ENCODE measurements at regions not wholly inside any gene's neighbourhood (a gene's known extent, or its start where the extent isn't known, plus 50 kb on each side); places are given as distances from the start of the nearest gene placed in this dataset.
"Not testable (repeated sequence)": the region's sequence is repeated elsewhere in the genome, so short reads cannot be mapped to it uniquely, and the experiment has no call there.

GRCh38 chr17:77841742-77842527 is 116.6 kb upstream of the TNRC6C start:
- peaks cover 6% of the 10 kb centered on the region for H3K4me1 ChIP-seq (ENCODE audit: low read length)
- H3K36me3 ChIP-seq (replicated peaks; ENCODE audit: low read depth, low read length): no peaks in the 10 kb centered on the region
- TF ChIP-seq EZH2phosphoT487 (IDR thresholded peaks at IDR 0.05; ENCODE audit: low read depth) (no peak), CTCF (IDR thresholded peaks at IDR 0.05; ENCODE audit: low read depth, low read length) (no peak)
- no peaks in the 10 kb centered on the region for H3K79me2 ChIP-seq (ENCODE audit: low read length)
- peaks cover 46% of the 10 kb centered on the region for H3K27me3 ChIP-seq (ENCODE audit: low read depth, low read length)
- H4K20me1 ChIP-seq (ENCODE audit: insufficient read depth, low read length): no peaks in the 10 kb centered on the region
- no peak overlapping the region for H2AFZ ChIP-seq (ENCODE audit: low read depth, low read length)
- no peak overlapping the region for H3K27ac ChIP-seq (ENCODE audit: low read length)
- no peaks in the 10 kb centered on the region for H3K9me3 ChIP-seq (ENCODE audit: insufficient read depth, low read length)
- no peak overlapping the region for H3K9ac ChIP-seq (ENCODE audit: low read length)
- no peak overlapping the region for H3K4me2 ChIP-seq (ENCODE audit: low read length)
- no peak overlapping the region for H3K4me3 ChIP-seq (ENCODE audit: low read length)

- H4K20me1 ChIP-seq (ENCODE audit: insufficient read depth, low read length): no peaks in the 10 kb centered on the region
- H3K36me3 ChIP-seq (replicated peaks; ENCODE audit: low read depth, low read length): no peaks in the 10 kb centered on the region
- peaks cover 46% of the 10 kb centered on the region for H3K27me3 ChIP-seq (ENCODE audit: low read depth, low read length)
- no peak overlapping the region for H3K27ac ChIP-seq (ENCODE audit: low read length)
- no peak overlapping the region for H3K4me3 ChIP-seq (ENCODE audit: low read length)
- no peaks in the 10 kb centered on the region for H3K9me3 ChIP-seq (ENCODE audit: insufficient read depth, low read length)
- peaks cover 6% of the 10 kb centered on the region for H3K4me1 ChIP-seq (ENCODE audit: low read length)
- TF ChIP-seq EZH2phosphoT487 (IDR thresholded peaks at IDR 0.05; ENCODE audit: low read depth) (no peak), CTCF (IDR thresholded peaks at IDR 0.05; ENCODE audit: low read depth, low read length) (no peak)
- H3K9ac ChIP-seq (ENCODE audit: low read length): no peak overlapping the region
- no peak overlapping the region for H3K4me2 ChIP-seq (ENCODE audit: low read length)
- no peaks in the 10 kb centered on the region for H3K79me2 ChIP-seq (ENCODE audit: low read length)
- H2AFZ ChIP-seq (ENCODE audit: low read depth, low read length): no peak overlapping the region
Measured at GRCh38 chr17:77842528-77843147, 115.9 kb upstream of the TNRC6C start.

- H3K4me1 ChIP-seq (ENCODE audit: low read length); H3K36me3 ChIP-seq (replicated peaks; ENCODE audit: low read depth, low read length); H3K4me3 ChIP-seq (ENCODE audit: low read length); H3K9me3 ChIP-seq (ENCODE audit: insufficient read depth, low read length); H4K20me1 ChIP-seq (ENCODE audit: insufficient read depth, low read length); H3K27ac ChIP-seq (ENCODE audit: low read length); H3K4me2 ChIP-seq (ENCODE audit: low read length); H3K79me2 ChIP-seq (ENCODE audit: low read length); H2AFZ ChIP-seq (ENCODE audit: low read depth, low read length); H3K9ac ChIP-seq (ENCODE audit: low read length): not testable (repeated sequence)
- H3K27me3 ChIP-seq (ENCODE audit: low read depth, low read length): peaks cover 46% of the 10 kb centered on the region
Measured at GRCh38 chr17:77843255-77843895, 115.1 kb upstream of the TNRC6C start.

- H4K20me1 ChIP-seq (ENCODE audit: insufficient read depth, low read length): no peaks in the 10 kb centered on the region
- no peak overlapping the region for H2AFZ ChIP-seq (ENCODE audit: low read depth, low read length)
- no peak overlapping the region for H3K4me3 ChIP-seq (ENCODE audit: low read length)
- no peak overlapping the region for H3K27ac ChIP-seq (ENCODE audit: low read length)
- H3K9me3 ChIP-seq (ENCODE audit: insufficient read depth, low read length): no peaks in the 10 kb centered on the region
- H3K9ac ChIP-seq (ENCODE audit: low read length): no peak overlapping the region
- peaks cover 6% of the 10 kb centered on the region for H3K4me1 ChIP-seq (ENCODE audit: low read length)
- H3K36me3 ChIP-seq (replicated peaks; ENCODE audit: low read depth, low read length): no peaks in the 10 kb centered on the region
- H3K4me2 ChIP-seq (ENCODE audit: low read length): no peak overlapping the region
- no peaks in the 10 kb centered on the region for H3K79me2 ChIP-seq (ENCODE audit: low read length)
- TF ChIP-seq CTCF (IDR thresholded peaks at IDR 0.05; ENCODE audit: low read depth, low read length) (no peak), EZH2phosphoT487 (IDR thresholded peaks at IDR 0.05; ENCODE audit: low read depth) (no peak)
- H3K27me3 ChIP-seq (ENCODE audit: low read depth, low read length): peaks cover 46% of the 10 kb centered on the region
Measured at GRCh38 chr17:77843896-77844295, 114.6 kb upstream of the TNRC6C start.

All from OCI-LY3 (cell line).